Kidney capillary endothelial cell (primary cell): ENCODE measurements at regions not wholly inside any gene's neighbourhood (a gene's known extent, or its start where the extent isn't known, plus 50 kb on each side); places are given as distances from the start of the nearest gene placed in this dataset.
"Not testable (repeated sequence)": the region's sequence is repeated elsewhere in the genome, so short reads cannot be mapped to it uniquely, and the experiment has no call there.

Experiments used
- DNase-seq: peaks from one replicate; pipeline ENCODE4 v3.0.0-alpha.2; 2018; ENCODE audit warnings: low spot score

DNA sequence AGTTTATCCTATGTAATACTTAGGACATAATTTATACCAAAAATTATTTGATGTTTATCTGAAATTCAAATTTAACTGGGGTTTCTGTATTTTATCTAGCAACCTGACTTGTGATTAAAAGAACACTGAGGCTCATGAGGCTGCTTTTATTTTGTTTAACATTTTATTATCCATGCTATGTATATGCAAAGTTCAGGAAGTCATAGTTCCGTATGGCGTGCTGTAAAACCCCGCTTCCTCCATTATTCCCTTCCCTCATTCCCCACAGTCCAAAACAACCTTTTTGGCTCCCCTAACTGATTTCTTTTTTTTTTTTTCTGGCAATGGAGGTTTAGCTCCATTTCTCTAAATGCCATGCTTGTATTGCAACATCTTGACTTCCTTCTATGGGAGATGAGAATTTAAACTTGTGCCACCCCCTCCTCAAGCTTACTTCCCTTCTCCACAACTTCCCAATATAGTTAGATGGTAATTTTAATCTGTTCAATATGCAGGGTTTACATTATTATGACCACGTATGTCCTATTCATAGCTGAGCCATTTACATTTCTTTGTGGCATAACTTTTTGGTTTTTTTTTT, 138.0 kb upstream of the DNAH14 start:
- DNase-seq = no peak

DNA sequence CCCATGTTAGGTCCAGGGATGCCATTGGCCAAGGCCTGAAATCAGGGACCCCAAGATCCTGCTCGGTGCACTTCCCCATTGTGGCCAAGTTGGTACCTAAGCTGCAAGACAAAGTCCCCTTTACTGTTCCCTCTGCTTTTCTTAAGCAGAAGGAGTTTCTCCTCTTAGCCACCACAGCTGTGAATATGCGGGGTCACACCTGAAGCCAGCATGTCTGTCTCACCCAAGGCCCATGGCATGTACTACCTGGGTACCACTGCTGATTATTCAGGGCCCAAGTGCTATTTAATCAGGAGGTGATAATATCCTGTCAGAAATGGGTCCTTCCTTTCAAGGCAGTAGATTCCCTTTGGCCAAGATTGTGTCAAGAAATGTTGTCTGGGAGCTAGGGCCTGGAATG, 133.9 kb upstream of the DNAH14 start:
- DNase-seq = no peak

DNA sequence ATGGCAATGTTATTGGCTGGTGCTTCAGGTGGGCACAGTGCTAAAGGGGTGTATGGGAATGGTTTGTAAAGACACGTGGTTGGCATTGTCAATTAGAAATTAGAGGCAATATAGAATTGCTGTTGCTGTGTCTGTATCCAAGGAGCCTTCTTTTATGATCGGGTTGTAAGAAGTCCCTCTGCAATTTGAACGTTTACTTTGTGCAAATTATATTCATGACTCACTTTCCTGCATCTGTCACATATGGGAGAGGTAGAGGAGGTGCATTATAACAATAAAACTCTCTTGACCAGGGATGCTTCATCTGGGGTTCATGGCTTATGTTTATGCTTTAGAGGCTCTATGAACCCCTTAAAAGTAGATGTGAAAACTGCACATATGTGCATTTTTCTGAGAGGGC, 130.4 kb upstream of the DNAH14 start:
- DNase-seq = no peak

DNA sequence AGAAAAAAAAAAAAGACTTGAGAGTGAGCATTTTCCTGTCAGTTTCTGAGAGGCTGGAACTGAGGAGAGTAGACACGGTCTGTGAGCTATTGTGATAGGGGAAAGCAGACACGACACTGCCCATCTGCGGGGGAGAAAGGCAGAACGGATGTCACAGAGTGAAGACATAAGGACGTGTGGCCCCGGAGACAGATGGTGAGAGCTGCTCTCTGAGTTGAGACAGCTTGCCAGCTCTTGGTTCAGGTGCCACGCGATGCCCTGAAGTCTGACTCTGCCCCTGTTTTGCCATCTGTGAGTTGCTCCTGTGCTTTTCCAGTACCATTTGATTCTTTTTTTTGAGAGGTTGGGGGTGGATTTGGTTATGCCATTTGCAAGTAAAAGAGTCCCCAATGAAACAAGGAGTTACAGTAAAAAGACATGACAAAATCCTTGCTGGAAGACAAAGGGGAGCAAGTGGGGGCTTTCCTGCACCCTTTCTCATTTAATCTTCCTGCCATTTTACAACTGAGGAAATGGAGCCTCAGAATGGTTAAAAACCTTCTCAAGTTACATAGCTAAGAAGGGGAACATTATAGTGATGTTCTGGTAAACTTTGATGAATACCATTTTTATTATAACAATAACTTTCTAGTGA, 128.9 kb upstream of the DNAH14 start:
- DNase-seq = no peak

DNA sequence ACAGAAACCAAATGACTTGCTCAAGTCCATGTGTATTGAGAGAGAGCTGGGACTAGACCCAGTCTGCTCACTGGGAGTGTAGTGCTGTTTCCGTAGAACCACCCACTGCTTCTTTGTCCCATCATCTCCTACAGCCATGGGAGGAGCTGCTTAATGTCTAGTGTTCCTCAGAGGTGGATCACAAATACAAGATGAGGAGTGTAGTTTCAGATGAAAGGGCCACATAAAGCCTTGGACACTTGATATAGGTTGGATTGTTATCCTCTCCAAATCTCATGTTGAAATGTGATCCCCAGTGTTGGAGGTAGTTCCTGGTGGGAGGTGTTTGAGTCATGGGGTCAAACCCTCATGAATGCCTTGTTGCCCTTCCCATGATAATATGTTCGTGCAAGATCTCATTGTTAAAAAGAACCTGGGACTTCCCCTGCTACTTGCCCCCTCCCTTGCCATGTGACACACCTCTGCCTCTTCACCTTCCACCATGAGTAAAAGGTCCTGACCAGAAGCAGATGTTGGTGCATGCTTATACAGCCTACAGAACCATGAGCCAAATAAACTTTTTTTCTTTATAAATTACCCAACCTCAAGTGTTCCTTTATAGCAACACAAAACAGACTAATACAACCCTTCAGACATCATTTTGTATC, 127.5 kb upstream of the DNAH14 start:
- no peak for DNase-seq

DNA sequence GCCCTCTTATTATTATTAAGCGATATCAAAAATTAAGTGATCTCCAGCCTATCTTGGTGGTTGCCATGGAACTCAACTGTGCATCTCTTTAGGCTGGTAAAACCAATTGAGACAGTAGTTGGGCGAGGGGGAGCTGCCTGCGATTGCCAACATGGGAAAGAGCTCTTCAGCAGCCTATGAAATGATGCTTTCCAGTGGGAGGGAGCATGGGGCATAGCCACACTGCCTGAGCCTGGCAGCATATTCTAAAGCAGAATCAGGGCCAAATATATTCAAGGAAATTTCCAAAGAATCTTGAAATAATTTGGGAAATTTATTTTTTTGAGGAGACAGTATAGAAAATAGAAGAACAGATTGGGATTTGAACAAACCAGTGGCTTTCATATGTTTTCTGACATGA, 126.9 kb upstream of the DNAH14 start:
- DNase-seq = no peak

DNA sequence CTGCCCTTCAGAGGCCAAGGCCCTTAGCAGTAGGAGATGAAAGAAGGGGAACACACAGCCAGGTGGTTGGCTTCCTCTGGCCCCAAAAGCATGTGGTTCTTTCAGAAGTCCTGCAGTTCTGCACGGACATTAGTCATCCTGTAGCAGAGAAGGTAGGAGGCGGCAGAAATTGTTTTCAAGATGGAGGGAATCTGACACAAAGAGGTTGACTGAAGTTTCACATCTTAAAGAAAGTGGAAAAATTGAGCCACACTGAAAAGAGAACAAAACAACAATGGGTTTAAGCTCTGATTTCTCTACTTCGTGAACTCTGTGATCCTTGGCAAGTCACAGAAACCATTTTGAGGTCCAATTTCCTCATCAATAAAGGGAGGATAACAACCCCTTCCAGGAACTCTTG, 125.3 kb upstream of the DNAH14 start:
- no peak for DNase-seq

DNA sequence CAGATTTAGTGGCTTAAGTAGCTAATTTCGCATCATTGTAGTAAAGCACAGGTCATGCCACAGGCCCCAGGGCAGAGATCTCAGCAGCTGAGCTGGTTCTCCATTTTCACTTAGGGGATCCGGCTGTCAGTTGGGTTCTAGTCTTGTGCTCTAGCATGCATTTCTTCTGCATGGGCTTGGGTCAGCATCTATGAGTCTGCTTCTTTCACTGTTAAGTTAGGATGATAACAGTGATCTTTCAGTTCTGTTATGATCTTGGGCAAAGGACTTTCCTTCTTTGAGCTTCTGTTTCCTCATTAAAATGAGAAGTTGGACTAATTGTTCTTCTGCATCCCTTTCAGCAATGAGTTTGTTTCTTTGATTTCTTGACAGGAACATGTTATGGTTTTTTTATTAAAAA, 123.6 kb upstream of the DNAH14 start:
- DNase-seq = no peak

DNA sequence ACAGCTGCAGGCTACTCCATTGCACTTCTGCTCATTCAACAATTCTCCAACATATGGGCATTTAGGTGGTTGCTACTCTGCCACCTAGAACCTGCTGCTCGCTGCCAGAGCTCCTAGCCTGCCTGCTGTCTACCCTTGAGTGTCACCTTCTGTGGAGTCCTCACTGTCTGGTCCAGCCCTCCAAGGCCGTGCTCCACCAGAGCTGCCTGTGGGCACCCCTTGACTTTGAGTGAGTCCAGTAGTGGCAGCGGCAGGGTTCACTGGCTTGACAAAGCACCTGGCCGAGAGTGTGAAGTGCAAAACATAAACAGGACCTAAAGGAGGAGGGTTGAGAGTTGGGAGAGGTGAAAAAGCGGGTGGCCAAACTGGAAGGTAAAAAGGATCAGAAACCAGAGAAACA, 120.3 kb upstream of the DNAH14 start:
- no peak for DNase-seq

DNA sequence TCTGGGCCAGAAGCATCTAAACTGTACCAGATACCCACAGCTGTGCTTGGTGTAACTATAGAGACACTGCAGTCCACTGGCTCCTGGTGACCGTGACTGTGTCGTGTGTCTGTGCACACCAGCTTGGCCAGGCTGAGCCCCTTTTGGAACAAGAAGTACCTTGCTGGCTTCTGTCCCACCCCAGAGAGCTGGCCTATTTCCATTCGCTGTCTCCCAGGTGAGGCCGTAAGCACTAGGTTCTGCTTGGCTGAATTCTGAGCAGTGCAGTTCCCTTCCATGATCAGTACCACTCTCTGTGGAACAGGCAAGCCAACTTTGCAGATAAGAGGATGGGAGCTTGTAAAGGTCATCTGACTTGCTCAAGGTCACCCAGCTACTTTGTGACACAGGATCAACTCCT, 119.9 kb upstream of the DNAH14 start:
- no peak for DNase-seq

DNA sequence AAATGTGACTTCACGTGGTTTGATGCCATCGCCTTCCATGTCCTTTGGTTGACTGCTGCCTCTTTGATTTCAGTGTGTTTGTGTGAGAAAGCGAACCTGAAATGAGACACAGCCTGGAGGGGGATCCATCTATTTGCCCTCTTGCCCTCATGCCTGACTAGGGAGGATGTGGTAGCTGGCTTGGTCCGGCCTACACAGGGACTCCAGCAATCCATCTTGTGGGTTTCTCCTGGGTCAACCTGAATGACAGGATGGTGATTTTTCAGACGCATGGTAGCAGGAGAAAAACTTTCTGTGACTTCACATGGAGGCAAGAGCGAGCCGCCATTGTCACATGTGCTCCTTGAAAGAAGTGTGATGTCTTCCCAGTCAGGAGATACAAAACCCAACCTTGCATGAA, 117.9 kb upstream of the DNAH14 start:
- no peak for DNase-seq

DNA sequence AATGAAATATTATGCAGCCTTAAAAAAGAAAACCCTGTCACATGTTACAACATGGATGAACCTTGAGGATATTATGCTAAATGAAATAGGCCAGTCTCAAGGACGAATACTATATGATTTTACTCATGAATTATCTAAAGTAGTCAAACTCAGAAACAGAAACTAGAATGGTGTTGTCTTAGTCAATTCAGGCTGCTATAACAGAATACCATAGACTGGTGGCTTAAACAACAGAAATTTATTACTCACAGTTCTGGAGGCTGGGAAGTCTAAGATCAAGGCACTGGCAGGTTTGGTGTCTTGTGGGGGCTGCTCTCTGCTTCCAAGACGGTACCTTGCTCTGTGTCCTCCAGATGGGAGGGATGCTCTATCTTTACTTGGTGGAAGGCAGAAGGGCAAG, 113.8 kb upstream of the DNAH14 start:
- DNase-seq = no peak

DNA sequence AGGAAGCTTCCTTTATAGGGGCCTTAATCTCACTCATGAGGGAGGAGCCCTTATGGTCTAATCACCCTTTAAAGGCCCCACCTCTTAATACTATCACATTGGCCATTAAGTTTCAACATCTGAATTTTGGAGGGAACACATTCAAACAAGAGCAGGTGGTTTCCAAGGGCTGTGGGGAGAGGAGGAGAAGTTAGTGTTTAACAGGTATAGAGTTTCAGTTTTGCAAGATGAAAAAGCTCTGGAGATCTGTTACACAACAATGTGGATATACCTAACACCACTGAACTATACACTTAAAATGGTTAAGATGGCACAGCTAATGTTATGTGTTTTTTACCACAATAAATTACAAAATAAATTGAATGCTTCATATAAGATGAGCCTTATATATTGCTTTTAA, 113.4 kb upstream of the DNAH14 start:
- no peak for DNase-seq

DNA sequence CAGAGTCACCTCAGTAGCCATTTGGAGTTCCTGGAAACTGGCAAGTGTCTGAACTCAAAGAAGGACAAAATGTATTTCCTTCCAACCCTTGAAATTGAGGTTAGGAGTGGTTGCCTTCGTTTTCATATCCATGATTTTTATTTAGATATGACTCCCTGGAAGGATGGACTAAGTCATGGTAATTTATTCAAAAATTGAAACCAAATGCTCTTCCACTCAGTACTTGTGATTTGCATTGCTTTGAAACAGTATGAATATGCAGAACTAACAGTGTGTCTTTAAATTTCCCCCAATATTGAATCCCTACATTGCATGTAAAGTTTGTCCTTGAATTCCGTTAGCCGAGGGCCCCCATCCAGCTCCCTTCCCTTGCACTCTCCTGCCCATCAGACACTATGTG, 112.1 kb upstream of the DNAH14 start:
- DNase-seq = no peak

DNA sequence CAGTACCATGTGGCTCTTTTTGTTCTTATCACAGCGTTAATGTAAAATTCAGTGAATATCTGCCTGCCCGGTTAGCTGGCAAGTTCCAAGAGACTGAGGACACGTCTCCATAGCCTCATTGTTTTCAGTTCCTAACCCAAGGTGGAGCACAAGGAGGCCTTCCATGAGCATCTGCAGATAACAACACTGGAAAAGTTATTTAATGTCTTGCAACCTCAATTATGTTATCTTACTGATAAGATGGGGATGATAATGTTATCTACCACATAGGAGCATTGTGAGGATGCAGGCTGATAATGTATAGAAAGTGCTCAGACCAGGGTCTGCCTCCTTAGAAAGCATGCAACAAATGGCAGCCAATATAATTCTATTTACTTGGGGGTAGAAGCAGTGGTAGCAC, 109.6 kb upstream of the DNAH14 start:
- DNase-seq = no peak

DNA sequence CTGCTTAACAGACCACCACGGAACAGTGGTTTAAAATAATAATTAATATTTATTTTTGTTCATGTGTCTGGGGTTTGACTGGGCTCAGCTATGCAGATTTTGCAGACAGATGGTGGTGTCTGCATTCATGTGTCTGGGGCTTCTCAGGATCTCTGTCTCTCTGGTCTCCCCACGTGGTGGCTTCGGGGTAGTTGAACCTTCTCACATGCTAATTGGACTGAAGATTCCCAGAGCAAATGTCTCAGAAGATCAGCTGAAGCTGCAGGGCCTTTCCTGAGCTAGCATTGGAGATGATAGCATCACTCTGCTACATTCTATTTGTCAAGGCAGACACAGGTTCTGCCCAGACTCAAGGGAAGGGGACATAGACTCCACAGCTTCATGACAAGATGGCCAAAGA, 109.1 kb upstream of the DNAH14 start:
- DNase-seq = no peak

DNA sequence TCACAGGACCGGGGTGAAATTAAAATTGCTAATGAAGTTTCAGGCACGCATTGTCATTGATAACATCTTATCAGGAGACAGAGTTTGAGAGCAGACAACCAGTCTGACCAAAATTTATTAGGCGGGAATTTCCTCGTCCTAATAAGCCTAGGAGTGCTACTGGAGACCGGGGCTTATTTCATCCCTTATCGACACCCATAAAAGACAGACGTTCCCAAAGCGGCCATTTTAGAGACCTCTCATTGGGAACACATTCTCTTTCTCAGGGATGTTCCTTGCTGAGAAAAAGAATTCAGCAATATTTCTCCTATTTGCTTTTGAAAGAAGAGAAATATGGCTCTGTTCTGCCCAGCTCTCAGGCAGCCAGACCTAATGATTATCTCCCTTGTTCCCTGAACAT, 107.7 kb upstream of the DNAH14 start:
- DNase-seq = not testable (repeated sequence)

DNA sequence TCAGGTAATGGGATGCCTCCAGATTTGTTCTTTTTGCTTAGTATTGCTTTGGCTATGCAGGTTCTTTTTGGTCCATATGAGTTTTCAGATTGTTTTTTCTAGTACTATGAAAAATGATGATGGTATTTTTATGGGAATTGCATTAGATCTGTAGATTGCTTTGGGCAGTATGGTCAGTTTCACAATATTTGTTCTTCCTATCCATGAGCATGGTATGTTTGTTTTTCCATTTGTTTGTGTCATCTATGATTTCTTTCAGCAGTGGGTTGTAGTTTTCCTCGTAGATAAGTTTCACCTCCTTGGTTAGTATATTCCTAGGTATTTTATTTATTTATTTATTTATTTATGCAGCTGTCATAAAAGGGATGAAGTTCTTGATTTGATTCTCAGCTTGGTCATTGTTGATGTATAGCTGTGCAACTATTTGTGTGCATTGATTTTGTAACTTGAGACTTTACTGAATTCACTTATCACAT, 103.9 kb upstream of the DNAH14 start:
- DNase-seq = no peak

DNA sequence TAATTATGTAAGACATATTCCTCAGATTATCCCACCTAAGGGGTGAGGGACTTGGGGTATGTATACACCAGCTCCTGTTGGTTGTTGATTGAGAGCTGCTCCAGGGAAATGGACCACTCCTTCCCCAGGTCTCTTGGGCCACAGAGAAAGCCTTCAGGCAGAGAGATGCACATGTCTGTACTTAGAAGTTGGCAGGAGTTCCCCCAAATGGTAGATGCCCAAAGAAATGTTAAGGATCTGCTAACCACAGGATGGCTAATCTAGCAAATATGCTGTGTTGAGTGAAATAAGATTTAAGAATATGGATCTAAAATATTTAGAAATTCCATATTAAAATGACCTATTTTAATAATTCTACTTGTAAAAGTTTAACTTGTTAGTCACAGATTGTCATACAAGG, 100.8 kb upstream of the DNAH14 start:
- no peak for DNase-seq

DNA sequence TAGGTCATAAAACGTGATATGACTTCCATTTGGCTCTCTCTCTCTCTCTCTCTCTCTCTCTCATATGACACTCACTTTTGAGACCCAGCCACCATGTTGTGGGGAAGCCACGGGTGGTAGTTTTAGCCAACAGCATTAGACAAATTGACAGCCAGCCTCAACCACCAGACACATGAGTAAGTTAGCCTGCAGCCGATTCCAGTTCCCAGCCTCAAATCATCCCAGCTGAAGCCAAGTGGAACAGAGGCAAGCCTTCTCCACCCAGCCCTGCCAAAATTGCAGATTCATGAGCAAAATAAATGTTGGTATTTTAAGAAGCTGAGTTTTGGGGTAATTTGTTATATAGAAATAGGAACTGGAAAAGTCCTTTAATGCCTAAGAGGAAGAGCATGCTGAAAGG, 98.0 kb upstream of the DNAH14 start:
- DNase-seq = no peak

DNA sequence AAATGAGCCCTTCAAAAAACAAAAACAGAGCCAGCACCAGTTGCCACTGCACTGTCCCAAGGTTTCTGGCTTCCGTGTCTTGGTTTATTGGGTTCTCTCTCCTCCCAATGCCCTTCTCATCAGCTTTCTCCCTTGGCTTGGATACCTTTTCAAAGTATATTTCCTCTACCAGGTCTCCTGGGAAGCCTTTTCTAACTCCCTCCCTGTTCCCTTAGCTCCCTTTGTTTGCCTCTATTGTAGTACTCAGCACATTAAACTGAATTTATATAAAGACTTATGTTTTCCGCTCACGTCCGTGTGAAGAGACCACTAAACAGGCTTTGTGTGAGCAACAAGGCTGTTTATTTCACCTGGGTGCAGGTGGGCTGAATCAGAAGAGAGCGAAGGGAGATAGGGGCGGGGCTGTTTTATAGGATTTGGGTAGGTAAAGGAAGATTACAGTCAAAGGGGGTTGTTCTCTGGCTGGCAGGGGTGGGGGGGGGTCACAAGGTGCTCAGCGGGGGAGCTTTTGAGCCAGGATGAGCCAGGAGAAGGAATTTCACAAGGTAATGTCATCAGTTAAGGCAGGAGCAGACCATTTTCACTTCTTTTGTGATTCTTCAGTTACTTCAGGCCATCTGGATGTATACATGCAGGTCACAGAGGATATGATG, 89.7 kb upstream of the DNAH14 start:
- not testable (repeated sequence) for DNase-seq

DNA sequence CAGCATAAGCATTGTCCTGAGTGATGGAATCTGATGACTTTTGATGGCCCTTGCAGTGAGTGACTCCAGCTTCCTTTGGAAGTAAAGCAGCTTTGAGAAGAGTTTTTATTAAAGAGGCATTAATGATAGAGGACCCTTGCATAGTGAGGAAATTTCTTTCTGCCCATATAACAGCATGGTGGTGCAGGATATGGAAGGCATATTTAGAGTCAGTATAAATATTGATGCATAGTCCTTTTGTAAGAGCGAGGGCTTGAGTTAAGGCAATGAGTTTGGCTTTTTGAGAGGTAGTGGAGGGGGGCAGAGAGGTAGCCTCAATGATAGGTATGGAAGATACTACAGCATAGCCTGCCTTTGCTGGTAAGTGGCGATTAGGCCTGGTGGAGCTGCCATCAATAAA, 87.7 kb upstream of the DNAH14 start:
- not testable (repeated sequence) for DNase-seq
